ENCODE measurements at regions not wholly inside any gene's neighbourhood (a gene's known extent, or its start where the extent isn't known, plus 50 kb on each side); places are given as distances from the start of the nearest gene placed in this dataset.
"Not testable (repeated sequence)": the region's sequence is repeated elsewhere in the genome, so short reads cannot be mapped to it uniquely, and the experiment has no call there.

- no peak overlapping the region for H3K9ac ChIP-seq (ENCODE audit: low read length)
- H2AFZ ChIP-seq (ENCODE audit: low read depth, low read length, poor library complexity, severe bottlenecking): no peak overlapping the region
- intact Hi-C loops (cut with micrococcal nuclease): no loop called here
- H4K20me1 ChIP-seq (ENCODE audit: insufficient read depth): no peaks in the 10 kb centered on the region
- no TSS peak for BruUV-seq (replicated peaks)
- ChIA-PET POLR2A (no interaction called here), RAD21 (ENCODE audit: low non-redundant PET in 1 of 2, low total read pairs in 2 of 2, uncharacterized antibody in 2 of 2, unreplicated experiment in 2 of 2) (no interaction called here), CTCF (no interaction called here)
- H3K36me3 ChIP-seq (ENCODE audit: control insufficient read depth in 1 of 2, insufficient read depth in 2 of 2, low read length in 2 of 2): no peaks in the 10 kb centered on the region
- H3K27me3 ChIP-seq (ENCODE audit: insufficient read depth, low read length): no peaks in the 10 kb centered on the region
- H3K79me2 ChIP-seq (ENCODE audit: insufficient read depth, low read length): no peaks in the 10 kb centered on the region
- DNase-seq (ENCODE audit: low read depth, low spot score): no peak
- no peak overlapping the region for H3K4me3 ChIP-seq (replicated peaks in 1 of 2; ENCODE audit: low read depth in 1 of 2, low read length in 2 of 2)
- no peaks in the 10 kb centered on the region for H3K4me1 ChIP-seq (ENCODE audit: control insufficient read depth in 1 of 2, insufficient read depth in 2 of 2, low read length in 2 of 2)
- TF ChIP-seq TCF7L2 (IDR thresholded peaks at IDR 0.05; ENCODE audit: borderline replicate concordance, extremely low read depth, insufficient read depth, insufficient read length) (no peak), EZH2phosphoT487 (IDR thresholded peaks at IDR 0.05; ENCODE audit: borderline replicate concordance) (no peak), ZNF274 (IDR thresholded peaks at IDR 0.05; ENCODE audit: low read depth, low read length) (no peak), CBX3 (IDR thresholded peaks at IDR 0.05; ENCODE audit: low read depth) (no peak), RAD21 (IDR thresholded peaks at IDR 0.05; ENCODE audit: low read depth) (no peak), ZFX (IDR thresholded peaks at IDR 0.05) (no peak)
- no peaks in the 10 kb centered on the region for H3K9me2 ChIP-seq (ENCODE audit: insufficient read depth)
- ATAC-seq: no peak
- H3K27ac ChIP-seq (ENCODE audit: low read depth, low read length): no peak overlapping the region
- H3K4me2 ChIP-seq (ENCODE audit: low read length): no peak overlapping the region
- no peaks in the 10 kb centered on the region for H3K9me3 ChIP-seq (ENCODE audit: control insufficient read depth in 1 of 2, insufficient read depth in 1 of 2, low read depth in 1 of 2, low read length in 2 of 2)
Observed at GRCh38 chr2:62393293-62393692, 112.7 kb downstream of the TMEM17 start.

DNA sequence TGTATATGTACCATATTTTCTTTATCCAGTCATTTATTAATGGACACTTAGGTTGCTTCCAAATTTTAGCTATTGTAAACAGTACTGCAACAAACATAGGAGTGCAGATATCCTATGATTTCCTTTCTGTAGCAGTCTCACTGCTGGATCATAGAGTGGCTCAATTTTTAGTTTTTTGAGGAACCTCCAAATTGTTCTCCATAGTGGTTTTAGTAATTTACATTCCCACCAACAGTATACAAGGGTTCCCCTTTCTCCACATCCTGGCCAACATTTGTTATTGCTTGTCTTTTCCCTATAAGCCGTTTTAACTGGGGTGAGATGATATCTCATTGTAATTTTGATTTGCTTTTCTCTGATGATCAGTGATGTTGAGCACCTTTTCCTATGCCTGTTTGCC, 114.3 kb downstream of the TMEM17 start:
- H3K79me2 ChIP-seq (ENCODE audit: insufficient read depth, low read length): no peaks in the 10 kb centered on the region
- ATAC-seq (no peak), DNase-seq (ENCODE audit: low read depth, low spot score) (no peak)
- H3K4me1 ChIP-seq (ENCODE audit: control insufficient read depth in 1 of 2, insufficient read depth in 2 of 2, low read length in 2 of 2): no peaks in the 10 kb centered on the region
- no peaks in the 10 kb centered on the region for H3K9me3 ChIP-seq (ENCODE audit: control insufficient read depth in 1 of 2, insufficient read depth in 1 of 2, low read depth in 1 of 2, low read length in 2 of 2)
- intact Hi-C loops (cut with micrococcal nuclease): no loop called here
- POLR2A ChIA-PET: no interaction called here
- H3K9ac ChIP-seq (ENCODE audit: low read length): no peak overlapping the region
- RAD21 ChIA-PET (ENCODE audit: low non-redundant PET in 1 of 2, low total read pairs in 2 of 2, uncharacterized antibody in 2 of 2, unreplicated experiment in 2 of 2): no interaction called here
- no peak overlapping the region for H3K27ac ChIP-seq (ENCODE audit: low read depth, low read length)
- H3K4me2 ChIP-seq (ENCODE audit: low read length): no peak overlapping the region
- TF ChIP-seq CEBPB (IDR thresholded peaks at IDR 0.05; ENCODE audit: low read depth): no peak
- TF ChIP-seq FOSL1 (IDR thresholded peaks at IDR 0.05; ENCODE audit: low read depth): no peak
- no peak for TF ChIP-seq JUND (IDR thresholded peaks at IDR 0.05)
- no peak for TF ChIP-seq POLR2A (IDR thresholded peaks at IDR 0.05; ENCODE audit: borderline replicate concordance, extremely low read depth, insufficient read depth, insufficient read length)
- BruUV-seq (replicated peaks): no TSS peak
- no peaks in the 10 kb centered on the region for H3K27me3 ChIP-seq (ENCODE audit: insufficient read depth, low read length)
- CTCF ChIA-PET: no interaction called here
- H3K4me3 ChIP-seq (replicated peaks in 1 of 2; ENCODE audit: low read depth in 1 of 2, low read length in 2 of 2): no peak overlapping the region
- no peaks in the 10 kb centered on the region for H3K36me3 ChIP-seq (ENCODE audit: control insufficient read depth in 1 of 2, insufficient read depth in 2 of 2, low read length in 2 of 2)
- no peaks in the 10 kb centered on the region for H4K20me1 ChIP-seq (ENCODE audit: insufficient read depth)
- no peaks in the 10 kb centered on the region for H3K9me2 ChIP-seq (ENCODE audit: insufficient read depth)
- no peak overlapping the region for H2AFZ ChIP-seq (ENCODE audit: low read depth, low read length, poor library complexity, severe bottlenecking)

DNA sequence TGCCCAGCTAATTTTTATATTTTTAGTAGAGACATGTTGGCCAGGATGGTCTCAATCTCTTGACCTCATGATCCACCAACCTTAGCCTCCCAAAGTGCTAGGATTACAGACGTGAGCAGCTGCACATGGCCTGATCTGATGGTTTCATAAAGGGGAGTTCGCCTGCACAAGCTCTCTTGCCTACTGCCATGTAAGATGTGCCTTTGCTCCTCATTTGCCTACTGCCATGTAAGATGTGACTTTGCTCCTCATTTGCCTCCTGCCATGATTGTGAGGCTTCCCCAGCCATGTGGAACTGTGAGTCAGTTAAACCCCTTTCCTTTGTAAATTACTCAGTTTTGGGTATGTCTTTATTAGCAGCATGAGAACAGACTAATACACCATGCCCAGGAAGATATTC, 119.6 kb downstream of the TMEM17 start:
- H3K79me2 ChIP-seq (ENCODE audit: insufficient read depth, low read length); H4K20me1 ChIP-seq (ENCODE audit: insufficient read depth); H3K4me3 ChIP-seq (replicated peaks in 1 of 2; ENCODE audit: low read depth in 1 of 2, low read length in 2 of 2); H3K4me2 ChIP-seq (ENCODE audit: low read length); DNase-seq (ENCODE audit: low read depth, low spot score); RAD21 ChIA-PET (ENCODE audit: low non-redundant PET in 1 of 2, low total read pairs in 2 of 2, uncharacterized antibody in 2 of 2, unreplicated experiment in 2 of 2); ATAC-seq; H2AFZ ChIP-seq (ENCODE audit: low read depth, low read length, poor library complexity, severe bottlenecking); H3K36me3 ChIP-seq (ENCODE audit: control insufficient read depth in 1 of 2, insufficient read depth in 2 of 2, low read length in 2 of 2); BruUV-seq (replicated peaks); CTCF ChIA-PET; H3K9ac ChIP-seq (ENCODE audit: low read length); H3K27ac ChIP-seq (ENCODE audit: low read depth, low read length); H3K9me3 ChIP-seq (ENCODE audit: control insufficient read depth in 1 of 2, insufficient read depth in 1 of 2, low read depth in 1 of 2, low read length in 2 of 2); intact Hi-C loops (cut with micrococcal nuclease); H3K9me2 ChIP-seq (ENCODE audit: insufficient read depth); H3K27me3 ChIP-seq (ENCODE audit: insufficient read depth, low read length); POLR2A ChIA-PET; H3K4me1 ChIP-seq (ENCODE audit: control insufficient read depth in 1 of 2, insufficient read depth in 2 of 2, low read length in 2 of 2): not testable (repeated sequence)

Measured in HCT116 (cell line).